Right lobe of liver (tissue), 4 donors: ENCODE measurements at regions not wholly inside any gene's neighbourhood (a gene's known extent, or its start where the extent isn't known, plus 50 kb on each side); places are given as distances from the start of the nearest gene placed in this dataset.

ENCODE experiments used
- CTCF ChIP-seq, 4 donors: fragments of 200-600 bp in 3 of 4; fragments of 450-650 bp in 1 of 4; IDR thresholded peaks; one replicate each; pipeline versions ENCODE4 v1.5.1 to v1.8.0; 2016 to 2022; ENCODE audit warnings: antibody characterized with exemption in 4 of 4, mild to moderate bottlenecking in 2 of 4
- POLR2A ChIP-seq: fragments of 450-650 bp; IDR thresholded peaks from one replicate; pipeline ENCODE4 v1.6.1; 2017; ENCODE audit warnings: antibody characterized with exemption, mild to moderate bottlenecking
- donor health status: DM: no; HTN: no; CAD: no.
- donor health status: DM: no; HTN: no; CAD: no.
- donor health status: DM: no; HTN: yes; CAD: no.

- TF ChIP-seq CTCF (IDR thresholded peaks at IDR 0.05) (no peak), POLR2A (no peak)
Measured at GRCh38 chr14:46197856-46198255, 453.7 kb downstream of the RPL10L start.
